IMR-90 (cell line): ENCODE measurements at regions not wholly inside any gene's neighbourhood (a gene's known extent, or its start where the extent isn't known, plus 50 kb on each side); places are given as distances from the start of the nearest gene placed in this dataset.

ENCODE experiments used
- CTCF ChIP-seq: conservative IDR thresholded peaks from 2 replicates; pipeline ENCODE4 v1.5.1; 2012; ENCODE audit warnings: mild to moderate bottlenecking, low read depth, low read length, improper control_type of control experiment
- ELK1 ChIP-seq: fragments of 150-350 bp; IDR thresholded peaks from 2 replicates; pipeline ENCODE4 v1.6.1; 2016; ENCODE audit warnings: low read depth, mild to moderate bottlenecking, low read length, moderate library complexity, borderline replicate concordance
- FOS ChIP-seq: fragments of 150-350 bp; IDR thresholded peaks from 2 replicates; pipeline ENCODE4 v1.6.1; 2016; ENCODE audit warnings: low read depth, low read length
- NFE2L2 ChIP-seq: fragments of 150-350 bp; IDR thresholded peaks from 2 replicates; pipeline ENCODE4 v1.6.1; 2016; ENCODE audit warnings: low read depth, mild to moderate bottlenecking, low read length
- POLR2A ChIP-seq: IDR thresholded peaks from 2 replicates; pipeline ENCODE4 v1.6.1; 2012; ENCODE audit warnings: mild to moderate bottlenecking, low read depth, low read length
- RAD21 ChIP-seq: IDR thresholded peaks from 2 replicates; pipeline ENCODE4 v1.6.1; 2012; ENCODE audit warnings: low read length, improper control_type of control experiment
- RFX5 ChIP-seq: IDR thresholded peaks from 2 replicates; pipeline ENCODE4 v1.8.0; 2012; ENCODE audit warnings: low read depth, mild to moderate bottlenecking, low read length, moderate library complexity
- USF2 ChIP-seq: fragments of 150-350 bp; IDR thresholded peaks from 2 replicates; pipeline ENCODE4 v1.6.1; 2017; ENCODE audit warnings: mild to moderate bottlenecking, antibody characterized with exemption, low read length, low read depth

- no peak for TF ChIP-seq POLR2A
- TF ChIP-seq CTCF: no peak
- TF ChIP-seq NFE2L2: no peak
- no peak for TF ChIP-seq RAD21
- TF ChIP-seq ELK1: no peak
- no peak for TF ChIP-seq FOS
- TF ChIP-seq RFX5: no peak
- no peak for TF ChIP-seq USF2
These were observed 189.2 kb upstream of the SLCO3A1 start for GRCh38 chr15:91664224-91664836.
